MCF 10A (cell line): ENCODE measurements at regions not wholly inside any gene's neighbourhood (a gene's known extent, or its start where the extent isn't known, plus 50 kb on each side); places are given as distances from the start of the nearest gene placed in this dataset.
"Not testable (repeated sequence)": the region's sequence is repeated elsewhere in the genome, so short reads cannot be mapped to it uniquely, and the experiment has no call there.

ENCODE experiments used
- BruUV-seq: library from RNA; stranded (reverse); fragments of 400-500 nt; replicated peaks from 2 replicates; lab custom pipeline; 2021; lab: Mats Ljungman, UMichigan
- CTCF ChIA-PET: fragments of 300-600 bp; sonication (Branson Sonifier 250); formaldehyde crosslinking; extraction: SDS; loops from one replicate; lab custom pipeline; 2021; ENCODE audit warnings: antibody characterized with exemption, inconsistent platforms; lab: Yijun Ruan, JAX
- POLR2A ChIA-PET: fragments of 300-600, 350-650 bp; sonication (Branson Sonifier 250); formaldehyde crosslinking; extraction: SDS; loops from one replicate; lab custom pipeline; 2020; ENCODE audit warnings: antibody characterized with exemption, inconsistent platforms; lab: Yijun Ruan, JAX
- DNase-seq: peaks from one replicate; pipeline ENCODE4 v3.0.0-alpha.2; 2018; ENCODE audit not compliant: unreplicated experiment
- H3K27ac Mint-ChIP-seq: one replicate; pipeline ENCODE4 v1.8.0; 2022; ENCODE audit warnings: mild to moderate bottlenecking, low read depth, mixed read lengths; ENCODE audit not compliant: unreplicated experiment
- H3K27me3 Mint-ChIP-seq: one replicate; pipeline ENCODE4 v1.8.0; 2022; ENCODE audit warnings: mixed read lengths; ENCODE audit not compliant: insufficient read depth, unreplicated experiment
- H3K36me3 Mint-ChIP-seq: one replicate; pipeline ENCODE4 v1.8.0; 2022; ENCODE audit warnings: mild to moderate bottlenecking, moderate library complexity, mixed read lengths; ENCODE audit not compliant: insufficient read depth, unreplicated experiment
- H3K4me1 Mint-ChIP-seq: one replicate; pipeline ENCODE4 v1.8.0; 2022; ENCODE audit warnings: mixed read lengths; ENCODE audit not compliant: insufficient read depth, unreplicated experiment
- H3K4me3 Mint-ChIP-seq: one replicate; pipeline ENCODE4 v1.8.0; 2022; ENCODE audit warnings: mild to moderate bottlenecking, moderate library complexity, mixed read lengths; ENCODE audit not compliant: unreplicated experiment
- H3K9me3 Mint-ChIP-seq: one replicate; pipeline ENCODE4 v1.8.0; 2022; ENCODE audit warnings: mixed read lengths; ENCODE audit not compliant: unreplicated experiment
- intact Hi-C: fragments of 100-400 bp; cut with micrococcal nuclease; formaldehyde crosslinking; loops from 2 replicates; pipeline ENCODE4 v1.14.1; 2022
- TF ChIP-seq, protein P1 (sequence below): fragments of 200-600 bp; IDR thresholded peaks from one replicate; pipeline ENCODE4 v1.8.0; 2022; ENCODE audit warnings: antibody characterized with exemption, mild to moderate bottlenecking; ENCODE audit not compliant: unreplicated experiment

DNA sequence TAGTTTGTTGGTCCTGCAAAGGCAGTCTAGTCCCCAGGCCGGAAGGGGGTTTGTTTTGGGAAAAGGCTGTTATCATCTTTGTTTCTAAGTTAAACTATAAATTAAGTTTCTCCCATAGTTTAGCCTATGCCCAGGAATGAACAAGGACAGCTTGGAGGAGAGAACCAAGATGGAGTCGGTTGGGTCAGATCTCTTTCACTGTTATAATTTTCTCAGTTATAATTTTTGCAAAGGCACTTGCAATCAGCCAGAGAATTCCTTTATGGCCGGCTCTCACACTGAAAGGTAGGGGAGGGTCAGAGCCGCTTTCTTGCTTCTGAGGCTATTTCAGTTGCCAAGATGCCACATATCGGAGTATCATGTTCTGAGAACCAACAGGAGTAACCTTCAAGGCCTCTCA is 59.2 kb upstream of the ATF7IP2 start:
- intact Hi-C loops, result no loop called here
- ChIA-PET CTCF (interaction anchor here (0.6 to 3.1 kb wide), 4 partner anchors 8 to 1768 kb away, joined by 3 to 21 read pairs (median 4); no protein-coding TSS in a partner anchor), POLR2A (no interaction called here)
- H3K36me3 Mint-ChIP-seq, result no peaks in the 10 kb centered on the region
- no peak overlapping the region for H3K4me3 Mint-ChIP-seq
- H3K9me3 Mint-ChIP-seq, result no peaks in the 10 kb centered on the region
- H3K27me3 Mint-ChIP-seq, result no peaks in the 10 kb centered on the region
- peaks cover 4% of the 10 kb centered on the region for H3K4me1 Mint-ChIP-seq
- H3K27ac Mint-ChIP-seq, result no peak overlapping the region
- no peak for DNase-seq
- BruUV-seq, result no TSS peak
- TF ChIP-seq, protein P1, sequence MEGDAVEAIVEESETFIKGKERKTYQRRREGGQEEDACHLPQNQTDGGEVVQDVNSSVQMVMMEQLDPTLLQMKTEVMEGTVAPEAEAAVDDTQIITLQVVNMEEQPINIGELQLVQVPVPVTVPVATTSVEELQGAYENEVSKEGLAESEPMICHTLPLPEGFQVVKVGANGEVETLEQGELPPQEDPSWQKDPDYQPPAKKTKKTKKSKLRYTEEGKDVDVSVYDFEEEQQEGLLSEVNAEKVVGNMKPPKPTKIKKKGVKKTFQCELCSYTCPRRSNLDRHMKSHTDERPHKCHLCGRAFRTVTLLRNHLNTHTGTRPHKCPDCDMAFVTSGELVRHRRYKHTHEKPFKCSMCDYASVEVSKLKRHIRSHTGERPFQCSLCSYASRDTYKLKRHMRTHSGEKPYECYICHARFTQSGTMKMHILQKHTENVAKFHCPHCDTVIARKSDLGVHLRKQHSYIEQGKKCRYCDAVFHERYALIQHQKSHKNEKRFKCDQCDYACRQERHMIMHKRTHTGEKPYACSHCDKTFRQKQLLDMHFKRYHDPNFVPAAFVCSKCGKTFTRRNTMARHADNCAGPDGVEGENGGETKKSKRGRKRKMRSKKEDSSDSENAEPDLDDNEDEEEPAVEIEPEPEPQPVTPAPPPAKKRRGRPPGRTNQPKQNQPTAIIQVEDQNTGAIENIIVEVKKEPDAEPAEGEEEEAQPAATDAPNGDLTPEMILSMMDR, result no peak

- ChIA-PET CTCF (interaction anchor here (0.9 to 3.1 kb wide), 3 partner anchors 11 to 179 kb away, joined by 3 to 21 read pairs (median 6); no protein-coding TSS in a partner anchor), POLR2A (interaction anchor here (0.7 kb wide), 1 partner anchor 13 kb away, joined by 3 read pairs; no protein-coding TSS in a partner anchor)
- peak overlapping the region; percentile 82 for H3K27ac Mint-ChIP-seq
- BruUV-seq, intact Hi-C loops, H3K4me3 Mint-ChIP-seq, H3K36me3 Mint-ChIP-seq, H3K27me3 Mint-ChIP-seq, H3K9me3 Mint-ChIP-seq, H3K4me1 Mint-ChIP-seq: not testable (repeated sequence)
- DNase-seq, result peak; percentile 92
Measured at GRCh38 chr16:10328291-10328690, 57.6 kb upstream of the ATF7IP2 start.

- intact Hi-C loops, result no loop called here
- BruUV-seq, result no TSS peak
- no peak overlapping the region for H3K27ac Mint-ChIP-seq
- H3K4me3 Mint-ChIP-seq, result no peak overlapping the region
- no peaks in the 10 kb centered on the region for H3K9me3 Mint-ChIP-seq
- DNase-seq, result no peak
- CTCF ChIA-PET, result interaction anchor here (0.6 to 0.7 kb wide), 3 partner anchors 183 to 1540 kb away, joined by 3 to 5 read pairs (median 4); no protein-coding TSS in a partner anchor
- TF ChIP-seq, protein P1, result no peak
- H3K4me1 Mint-ChIP-seq, result peaks cover 16% of the 10 kb centered on the region
- no peaks in the 10 kb centered on the region for H3K27me3 Mint-ChIP-seq
- H3K36me3 Mint-ChIP-seq, result peaks cover 6% of the 10 kb centered on the region
- POLR2A ChIA-PET, result interaction anchor here (1.0 to 1.1 kb wide), 2 partner anchors 25 to 27 kb away, joined by 3 read pairs; no protein-coding TSS in a partner anchor
Measured at GRCh38 chr16:10332241-10332640, 53.6 kb upstream of the ATF7IP2 start.

DNA sequence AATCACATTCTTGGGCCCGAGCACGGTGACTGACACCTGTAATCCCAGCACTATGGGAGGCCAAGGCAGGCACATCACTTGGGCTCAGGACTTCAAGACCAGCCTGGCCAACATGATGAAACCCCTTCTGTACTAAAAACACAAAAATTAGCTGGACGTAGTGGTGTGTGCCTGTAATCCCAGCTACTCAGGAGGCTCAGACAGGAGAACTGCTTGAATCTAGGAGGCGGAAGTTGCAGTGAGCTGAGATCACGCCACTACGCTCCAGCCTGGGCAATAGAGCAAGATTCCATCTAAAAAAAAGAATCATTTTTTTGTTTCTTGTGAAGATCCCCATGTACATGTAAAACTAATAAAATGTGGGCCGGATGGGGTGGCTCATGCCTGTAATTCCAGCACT is 53.1 kb upstream of the ATF7IP2 start:
- Mint-ChIP-seq H3K27ac (no peak overlapping the region), H3K9me3 (no peaks in the 10 kb centered on the region), H3K36me3 (peaks cover 6% of the 10 kb centered on the region), H3K4me3 (no peak overlapping the region), H3K27me3 (no peaks in the 10 kb centered on the region), H3K4me1 (peaks cover 16% of the 10 kb centered on the region)
- intact Hi-C loops, result no loop called here
- CTCF ChIA-PET, result interaction anchor here (0.6 to 0.7 kb wide), 4 partner anchors 9 to 1540 kb away, joined by 3 to 5 read pairs (median 4); no protein-coding TSS in a partner anchor
- POLR2A ChIA-PET, result interaction anchor here (1.0 to 1.1 kb wide), 2 partner anchors 25 to 27 kb away, joined by 3 read pairs; no protein-coding TSS in a partner anchor
- BruUV-seq, result no TSS peak
- no peak for DNase-seq
- TF ChIP-seq, protein P1, result no peak
